HG03354 (cell line): ENCODE measurements at regions not wholly inside any gene's neighbourhood (a gene's known extent, or its start where the extent isn't known, plus 50 kb on each side); places are given as distances from the start of the nearest gene placed in this dataset.

ENCODE experiments used
- ATAC-seq: cut with Tn5 transposase; IDR thresholded peaks from one replicate; pipeline ENCODE4 v1.9.1; 2021; ENCODE audit warnings: mild to moderate bottlenecking; ENCODE audit not compliant: unreplicated experiment, poor library complexity, severe bottlenecking

- no peak for ATAC-seq
These were observed 247.7 kb upstream of the TLE3 start for GRCh38 chr15:70345251-70346019.

DNA sequence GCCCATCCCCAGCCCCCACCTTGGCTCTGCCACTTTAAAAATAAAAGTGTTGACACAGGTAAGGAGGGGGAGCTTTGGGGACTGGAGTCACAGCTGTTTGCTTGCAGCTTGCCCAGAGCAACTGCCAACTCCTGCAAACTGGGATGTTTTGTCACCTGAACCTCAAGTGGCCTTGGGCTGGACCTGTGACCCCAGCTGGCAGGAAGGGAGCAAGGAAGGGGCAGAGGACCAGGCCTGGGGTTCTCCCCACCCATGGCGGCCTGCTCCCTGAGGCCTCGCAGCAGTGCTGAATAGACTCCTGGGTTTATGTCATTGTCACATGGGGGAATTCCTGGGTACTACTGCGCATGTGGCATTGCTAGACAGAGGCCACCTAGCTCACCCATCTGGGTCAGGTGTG is 246.9 kb upstream of the TLE3 start:
- no peak for ATAC-seq

GRCh38 chr15:70343961-70344621 is 246.4 kb upstream of the TLE3 start:
- no peak for ATAC-seq

DNA sequence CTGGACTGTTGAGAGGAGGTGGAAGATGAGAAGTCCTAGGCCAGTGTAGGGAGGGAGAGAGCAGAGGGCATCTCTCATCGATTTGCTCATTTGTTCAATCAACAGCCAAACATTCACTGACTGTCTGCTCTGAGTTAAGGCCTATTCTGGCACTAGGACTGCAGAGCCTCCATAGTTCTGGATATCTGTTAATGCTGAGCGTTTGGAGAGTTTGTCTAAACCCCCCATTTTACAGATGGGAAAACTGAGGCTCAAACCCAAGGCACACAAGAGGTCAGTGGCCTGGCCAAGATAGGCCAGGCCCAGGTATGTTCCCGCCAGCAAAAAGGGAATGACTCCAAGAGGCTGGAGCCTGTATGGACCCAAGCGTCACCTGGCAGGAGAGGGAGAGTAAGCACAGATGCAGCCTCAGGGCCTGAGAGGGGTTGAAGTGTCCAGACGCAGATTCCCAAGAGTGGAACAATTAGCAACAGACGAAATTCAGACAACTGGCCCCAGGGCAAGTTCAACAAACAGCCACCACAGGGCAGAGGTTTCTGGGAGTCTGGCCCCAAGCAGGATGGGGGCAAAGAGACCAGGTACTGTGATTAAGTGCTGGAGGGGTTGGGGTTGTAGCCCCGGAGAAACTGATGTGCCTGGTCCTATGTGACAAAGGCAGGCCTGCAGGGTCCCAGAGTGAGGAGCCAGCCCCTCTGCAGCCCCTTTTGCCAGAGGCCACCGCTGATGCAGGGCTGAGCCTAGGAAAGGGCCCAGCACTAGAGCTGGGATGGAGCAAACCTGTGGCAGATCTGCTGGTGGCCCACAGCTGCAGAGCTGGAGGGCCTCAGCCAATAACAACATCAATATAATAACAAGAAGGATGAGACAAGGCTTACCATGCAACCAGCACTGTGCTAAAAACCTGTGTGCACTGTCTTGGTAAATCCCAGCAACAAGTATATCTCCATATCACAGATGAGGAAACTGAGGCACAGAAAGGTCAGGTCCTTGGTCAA is 245.1 kb upstream of the TLE3 start:
- ATAC-seq, result no peak

DNA sequence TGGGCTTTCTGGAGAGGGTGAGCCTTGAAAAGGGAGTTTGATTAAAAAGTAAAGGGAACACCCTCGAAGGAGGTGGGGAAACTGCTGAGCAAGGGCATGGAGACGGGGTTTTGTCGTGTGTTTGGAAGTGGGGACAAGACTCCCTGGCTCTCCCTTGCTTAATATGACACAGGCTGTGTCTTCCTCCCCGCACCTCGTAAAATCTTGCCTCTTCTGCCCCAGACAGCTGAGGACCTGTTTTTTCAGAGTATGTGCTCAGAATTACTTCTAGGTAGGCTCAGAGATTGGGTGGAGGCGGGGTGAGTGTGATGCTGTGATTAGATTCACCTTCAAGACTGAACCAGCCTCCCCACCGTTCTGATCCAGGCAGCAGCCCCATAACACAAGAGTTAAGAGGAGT is 244.4 kb upstream of the TLE3 start:
- ATAC-seq, result no peak

DNA sequence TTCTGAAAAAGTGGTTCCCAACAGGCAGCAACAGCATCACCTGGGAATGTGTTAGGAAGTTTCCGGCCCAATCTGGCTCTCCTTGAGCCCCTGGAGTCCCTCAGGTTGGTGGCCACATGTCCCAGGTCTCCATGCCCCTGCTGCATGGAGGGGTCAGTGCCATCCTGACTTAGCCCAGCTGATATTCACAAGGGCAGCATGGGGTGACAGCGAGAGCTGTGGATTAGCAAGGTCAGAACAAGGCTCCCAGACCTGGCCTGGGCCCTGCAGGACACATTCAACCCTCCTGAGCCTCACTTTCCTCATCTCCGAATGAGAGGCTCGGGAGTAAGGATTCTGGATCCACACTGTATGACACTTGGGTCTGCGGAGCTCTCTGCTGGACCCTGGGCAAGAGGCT is 243.8 kb upstream of the TLE3 start:
- ATAC-seq, result no peak

- ATAC-seq, result no peak
These were observed 242.8 kb upstream of the TLE3 start for GRCh38 chr15:70340494-70340870.

DNA sequence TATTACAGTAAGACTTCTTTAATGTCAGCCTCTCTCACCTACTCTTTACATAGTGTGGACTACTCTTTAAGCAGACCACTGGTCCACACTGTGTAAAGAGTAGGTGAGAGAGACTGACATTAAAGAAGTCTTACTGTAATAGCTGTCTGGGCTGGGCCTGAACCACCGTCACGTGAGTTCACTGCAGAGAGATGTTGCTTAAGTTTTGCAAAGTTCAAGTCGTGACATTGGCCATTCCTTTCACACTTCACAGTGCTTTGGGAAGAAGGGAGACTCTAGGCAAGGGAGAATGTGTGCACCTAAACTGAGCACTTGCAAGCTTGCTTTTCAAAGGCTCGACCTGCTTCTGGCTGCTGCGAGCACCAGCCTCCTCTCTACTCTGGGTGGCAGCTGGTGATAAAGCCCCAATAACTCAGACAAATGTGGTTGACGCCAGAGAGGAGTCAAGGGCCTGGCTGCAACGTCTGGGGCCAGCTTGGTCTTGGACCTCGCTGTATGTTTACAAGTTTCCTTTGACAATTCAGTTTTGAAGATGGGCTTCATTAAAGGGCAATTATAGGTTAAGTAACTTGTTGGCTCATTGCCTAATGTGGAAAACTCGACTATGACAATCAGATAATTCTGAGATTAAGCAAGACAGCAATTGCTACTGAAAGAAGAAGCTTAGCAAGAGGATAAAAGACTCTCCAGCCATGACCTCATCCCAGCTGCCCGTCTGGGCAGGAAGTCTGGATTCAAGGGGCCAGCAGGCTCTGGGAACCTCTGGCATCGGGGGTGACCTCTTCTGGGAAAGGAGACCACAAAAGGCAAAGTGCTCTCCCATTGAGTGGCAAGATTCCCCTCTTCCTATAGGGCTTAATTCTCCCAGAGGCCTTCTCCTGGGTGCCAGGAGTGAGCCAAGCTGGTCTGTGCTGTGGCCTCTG is 242.1 kb upstream of the TLE3 start:
- no peak for ATAC-seq

DNA sequence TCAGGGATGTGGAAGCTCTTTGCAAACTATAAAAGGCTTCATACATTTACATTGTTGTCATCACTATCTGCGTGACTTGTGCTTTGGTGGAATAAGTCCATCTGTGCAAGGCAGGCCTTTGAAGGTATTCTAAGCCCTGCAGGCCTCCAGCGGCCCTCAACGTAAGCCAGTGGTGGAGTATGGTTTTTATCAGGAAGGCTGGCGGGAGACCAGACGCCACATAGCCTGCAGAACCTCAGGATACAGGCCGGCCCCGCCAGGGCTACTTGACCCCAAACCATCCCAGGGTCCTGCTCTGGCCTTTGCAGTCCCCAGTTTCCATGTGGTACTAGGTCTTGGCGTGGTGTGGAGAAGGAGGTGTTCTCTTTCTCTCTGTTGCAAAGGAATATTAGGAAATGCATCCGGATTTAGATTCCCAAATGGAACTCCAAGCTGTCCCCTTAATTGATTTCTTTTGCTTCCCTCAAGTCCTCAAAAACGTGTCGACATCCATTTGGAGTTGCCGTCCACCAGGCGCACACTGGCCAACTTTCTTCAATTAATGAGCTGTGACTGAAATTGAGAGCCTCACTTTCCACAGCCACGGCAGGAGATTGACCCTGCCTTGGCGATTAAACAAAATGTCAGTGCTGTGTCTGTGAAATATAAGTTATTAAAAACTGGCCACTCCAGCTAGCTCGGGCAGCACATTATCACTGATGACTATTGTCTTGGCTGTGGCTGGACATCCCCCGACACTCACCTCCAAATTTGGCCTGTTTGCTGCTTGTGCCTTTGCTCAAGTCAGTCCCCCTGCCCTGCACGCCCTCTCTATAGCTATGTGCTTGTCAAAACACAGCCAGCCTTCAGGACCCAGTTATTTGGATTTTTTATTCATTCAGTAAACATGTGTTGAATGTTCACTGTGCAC is 239.8 kb upstream of the TLE3 start:
- no peak for ATAC-seq

DNA sequence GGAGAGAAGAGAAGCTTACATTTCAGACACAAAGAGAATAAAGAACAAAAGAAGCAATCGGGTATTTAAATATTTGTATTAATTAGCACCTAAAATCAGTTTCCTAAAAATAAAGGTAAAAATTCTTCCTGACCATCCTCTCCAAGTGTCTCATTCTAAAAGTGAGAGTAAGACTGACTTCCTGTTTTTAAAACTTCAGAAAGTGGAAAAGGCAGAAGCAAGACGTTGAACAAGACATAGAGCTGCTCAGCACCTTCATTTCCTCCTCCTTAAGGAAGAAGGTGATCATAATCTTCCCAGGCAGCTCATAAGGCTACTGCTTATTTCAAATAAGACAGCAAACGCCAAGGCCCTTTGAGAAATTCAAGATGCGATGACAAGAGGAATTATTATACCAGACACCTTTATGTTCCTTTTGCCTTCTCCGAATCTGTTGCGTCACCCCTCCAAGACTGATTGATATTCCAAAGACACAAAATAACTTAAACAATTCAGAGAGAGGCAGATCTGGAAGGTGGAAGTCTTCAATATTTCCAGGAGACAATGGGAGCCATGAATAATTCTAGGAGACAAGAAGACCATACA is 238.8 kb upstream of the TLE3 start:
- no peak for ATAC-seq

- ATAC-seq, result no peak
These were observed 236.6 kb upstream of the TLE3 start for GRCh38 chr15:70334286-70334685.

- ATAC-seq, result no peak
These were observed 231.5 kb upstream of the TLE3 start for GRCh38 chr15:70329179-70329578.

DNA sequence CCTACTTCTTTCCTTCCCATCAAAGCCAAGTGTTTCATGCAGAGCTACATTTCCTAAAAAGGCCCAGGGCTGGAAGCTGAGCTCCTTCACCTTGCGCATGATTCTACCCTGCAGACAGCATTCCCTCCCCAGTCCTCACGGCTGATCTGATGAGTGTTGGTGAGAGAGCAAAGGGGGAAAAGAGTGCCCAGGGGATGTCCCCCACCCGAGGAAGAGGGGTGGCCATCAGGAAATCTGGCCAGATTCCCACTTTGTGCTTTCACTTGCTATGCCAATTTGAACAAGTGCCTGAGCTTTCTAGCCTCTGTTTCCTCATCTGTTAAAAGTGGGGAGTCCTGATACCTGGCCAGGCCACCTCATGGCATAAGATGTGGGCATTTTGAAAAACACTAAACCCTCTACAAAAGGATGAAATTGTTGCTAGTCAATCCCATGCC is 231.0 kb upstream of the TLE3 start:
- ATAC-seq, result no peak

DNA sequence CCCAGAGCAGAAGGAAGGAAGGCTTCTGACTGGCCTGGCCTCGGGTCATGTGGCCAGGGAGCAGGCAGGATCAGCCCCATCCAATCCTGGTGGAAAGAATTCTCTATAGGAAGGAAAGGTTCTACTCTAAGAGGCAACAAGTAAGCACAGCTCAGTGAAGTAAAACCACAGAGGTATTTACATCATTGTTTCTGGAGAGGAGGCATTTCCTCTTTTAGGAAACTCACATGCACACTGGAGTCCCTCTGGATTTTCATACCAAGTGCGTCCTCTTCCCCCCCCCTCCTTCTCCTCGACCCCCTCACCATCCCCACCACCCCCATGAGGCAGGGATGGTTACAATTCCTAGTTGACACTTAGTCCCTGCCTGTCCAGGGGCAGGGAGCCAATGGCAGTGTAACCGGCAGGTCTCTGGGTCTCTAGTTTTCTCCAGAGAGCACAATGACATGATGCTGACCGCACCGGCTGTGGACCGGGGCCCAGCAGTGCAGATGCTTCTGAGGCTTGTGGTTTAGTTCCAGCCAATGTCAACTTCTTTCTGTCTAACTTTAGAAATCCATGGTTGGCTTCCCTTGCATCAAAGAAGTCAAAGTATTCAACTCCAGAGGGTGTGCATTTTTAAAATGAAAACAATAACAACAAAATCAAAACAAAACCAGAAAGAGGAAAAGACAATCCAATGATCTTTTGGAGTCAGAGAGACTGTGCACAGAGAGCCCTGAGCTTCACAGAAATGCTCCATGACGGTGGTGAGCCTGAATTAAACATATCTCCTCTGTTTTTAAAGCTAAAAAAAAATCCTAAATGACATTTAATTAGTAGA is 230.3 kb upstream of the TLE3 start:
- peak; percentile 83 for ATAC-seq

DNA sequence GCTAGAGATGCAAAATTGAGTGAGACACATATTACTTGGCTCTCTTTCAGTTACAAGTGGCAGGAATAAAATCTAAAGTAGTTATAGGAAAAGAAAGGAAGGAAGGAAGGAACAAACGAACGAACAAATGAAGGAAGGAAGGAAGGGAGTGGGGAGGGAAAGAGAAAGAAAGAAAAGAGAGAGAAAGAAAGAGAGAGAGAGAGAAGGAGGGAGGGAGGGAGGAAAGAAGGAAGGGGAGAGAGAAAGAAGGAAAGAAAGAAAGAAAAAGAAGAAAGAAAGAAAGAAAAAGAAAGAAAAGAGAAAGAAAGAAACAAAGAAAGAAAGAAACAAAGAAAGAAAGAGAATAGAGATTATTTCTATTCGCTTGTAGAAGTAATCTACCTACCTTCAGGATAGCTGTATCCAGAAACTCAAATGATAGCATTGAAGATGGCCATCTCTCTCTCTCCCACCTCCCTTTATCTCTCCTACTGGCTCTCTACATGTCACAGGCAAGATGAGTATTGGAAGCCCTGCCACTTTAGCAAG is 229.7 kb upstream of the TLE3 start:
- ATAC-seq, result peak; percentile 5

DNA sequence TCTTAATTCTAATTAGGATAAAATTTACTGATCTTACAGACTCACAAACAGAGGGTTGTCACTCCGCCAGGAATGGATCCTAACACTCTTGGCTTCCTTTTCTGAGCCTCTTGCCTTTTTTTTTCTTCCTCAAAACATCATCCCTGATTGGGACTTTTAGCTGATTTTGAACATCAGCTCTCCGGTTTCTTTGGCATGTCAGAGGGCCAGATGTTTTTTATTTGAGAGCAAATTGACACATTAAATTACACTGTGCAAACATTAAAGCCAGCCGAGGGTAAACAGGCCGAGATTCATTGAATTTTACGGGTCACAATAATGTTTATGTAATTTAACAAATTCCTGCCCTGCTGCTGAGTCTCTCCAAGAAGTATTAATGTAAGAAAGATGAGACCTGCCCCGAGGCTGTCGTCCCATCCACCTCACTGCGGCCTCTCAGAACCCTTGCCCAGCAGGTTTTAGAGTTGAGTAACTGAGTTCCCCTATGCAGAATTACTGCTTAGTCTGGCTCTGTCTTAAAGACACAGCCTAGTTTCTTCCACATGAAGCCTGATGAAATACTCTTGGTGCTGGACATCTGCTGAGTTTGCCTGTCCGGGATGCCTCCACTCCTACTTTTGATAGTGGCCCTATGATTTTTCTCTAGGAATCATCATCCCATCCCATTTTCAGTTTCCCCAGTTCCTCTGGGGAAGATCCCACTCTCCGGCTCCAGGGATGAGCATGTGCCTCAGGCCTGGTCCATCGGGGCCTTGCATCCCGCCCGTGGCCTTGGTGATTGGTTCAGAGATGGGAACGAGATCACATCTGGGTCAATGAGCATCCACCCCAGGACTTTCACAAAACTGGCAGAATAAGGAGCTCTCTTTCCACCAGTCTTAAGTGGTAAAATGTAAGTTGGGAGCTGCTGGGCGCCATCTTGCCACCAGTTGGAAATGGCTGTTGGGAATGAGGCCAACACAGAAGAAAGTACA is 226.6 kb upstream of the TLE3 start:
- ATAC-seq, result no peak
